GM18867 (cell line): ENCODE measurements at regions not wholly inside any gene's neighbourhood (a gene's known extent, or its start where the extent isn't known, plus 50 kb on each side); places are given as distances from the start of the nearest gene placed in this dataset.
"Not testable (repeated sequence)": the region's sequence is repeated elsewhere in the genome, so short reads cannot be mapped to it uniquely, and the experiment has no call there.

ENCODE experiments used
- ATAC-seq: cut with Tn5 transposase; IDR thresholded peaks from one replicate; pipeline ENCODE4 v1.9.1; 2021; ENCODE audit warnings: mild to moderate bottlenecking, moderate library complexity; ENCODE audit not compliant: unreplicated experiment

GRCh38 chr14:42563313-42563712 lies 956.6 kb downstream of the LRFN5 start:
- ATAC-seq: no peak

- ATAC-seq: no peak
These were observed 949.9 kb downstream of the LRFN5 start for GRCh38 chr14:42556551-42556950.

- no peak for ATAC-seq
These were observed 948.7 kb downstream of the LRFN5 start for GRCh38 chr14:42555365-42555764.

GRCh38 chr14:42554091-42554490 lies 947.4 kb downstream of the LRFN5 start:
- no peak for ATAC-seq

- ATAC-seq: no peak
These were observed 943.6 kb downstream of the LRFN5 start for GRCh38 chr14:42550310-42550709.

GRCh38 chr14:42548349-42548748 lies 941.7 kb downstream of the LRFN5 start:
- ATAC-seq: no peak

GRCh38 chr14:42545636-42546035 lies 939.0 kb downstream of the LRFN5 start:
- ATAC-seq: no peak

- no peak for ATAC-seq
These were observed 934.9 kb downstream of the LRFN5 start for GRCh38 chr14:42541535-42542001.

- no peak for ATAC-seq
These were observed 928.7 kb downstream of the LRFN5 start for GRCh38 chr14:42535397-42535796.

- no peak for ATAC-seq
These were observed 926.8 kb downstream of the LRFN5 start for GRCh38 chr14:42533476-42533875.

GRCh38 chr14:42532194-42532593 lies 925.5 kb downstream of the LRFN5 start:
- no peak for ATAC-seq

GRCh38 chr14:42527141-42527540 lies 920.5 kb downstream of the LRFN5 start:
- ATAC-seq: no peak

GRCh38 chr14:42523666-42524065 lies 917.0 kb downstream of the LRFN5 start:
- ATAC-seq: peak; percentile 97

GRCh38 chr14:42517806-42518500 lies 911.3 kb downstream of the LRFN5 start:
- ATAC-seq: no peak

- no peak for ATAC-seq
These were observed 907.2 kb downstream of the LRFN5 start for GRCh38 chr14:42513837-42514236.

GRCh38 chr14:42510071-42510470 lies 903.4 kb downstream of the LRFN5 start:
- no peak for ATAC-seq

- ATAC-seq: no peak
These were observed 901.7 kb downstream of the LRFN5 start for GRCh38 chr14:42508209-42508946.

- no peak for ATAC-seq
These were observed 897.8 kb downstream of the LRFN5 start for GRCh38 chr14:42504433-42504832.

- no peak for ATAC-seq
These were observed 892.5 kb downstream of the LRFN5 start for GRCh38 chr14:42499137-42499536.

- ATAC-seq: no peak
These were observed 883.9 kb downstream of the LRFN5 start for GRCh38 chr14:42490536-42490935.

- no peak for ATAC-seq
These were observed 882.3 kb downstream of the LRFN5 start for GRCh38 chr14:42488965-42489364.

- ATAC-seq: not testable (repeated sequence)
These were observed 875.8 kb downstream of the LRFN5 start for GRCh38 chr14:42482345-42482971.
